PC-3 (cell line): ENCODE measurements at regions not wholly inside any gene's neighbourhood (a gene's known extent, or its start where the extent isn't known, plus 50 kb on each side); places are given as distances from the start of the nearest gene placed in this dataset.

ENCODE experiments used
- ATAC-seq: fragments of 200-7000 bp; cut with Tn5 transposase; 2 replicates; pipeline ENCODE4 v1.9.1; 2020; ENCODE audit warnings: mild to moderate bottlenecking, moderate library complexity
- BruUV-seq: library from RNA; stranded (reverse); fragments of 400-500 nt; replicated peaks from 2 replicates; lab custom pipeline; 2021; lab: Mats Ljungman, UMichigan
- CTCF ChIA-PET: fragments of 300-600 bp; sonication (Branson Sonifier 250); formaldehyde crosslinking; loops from one replicate; lab custom pipeline; 2022; ENCODE audit warnings: antibody characterized with exemption; lab: Charles Lee
- POLR2A ChIA-PET: fragments of 300-600 bp; sonication (Branson Sonifier 250); formaldehyde crosslinking; loops from one replicate; lab custom pipeline; 2022; ENCODE audit warnings: antibody characterized with exemption; ENCODE audit not compliant: unreplicated experiment; lab: Charles Lee
- DNase-seq: peaks from one replicate; pipeline ENCODE4 v3.0.0-alpha.2; 2015
- H2AFZ ChIP-seq: fragments of 300-600 bp; sonication (generic); 2 replicates; pipeline ENCODE4 v1.6.0; 2016; ENCODE audit warnings: antibody characterized with exemption, low read length
- H3F3A ChIP-seq: fragments of 300-600 bp; sonication (generic); one replicate; pipeline ENCODE4 v1.6.0; 2017; ENCODE audit warnings: antibody characterized with exemption, low read length, control low read depth, mild to moderate bottlenecking; ENCODE audit not compliant: unreplicated experiment
- H3K27ac ChIP-seq: fragments of 300-600 bp; sonication (generic); 2 replicates; pipeline ENCODE4 v1.5.1; 2016; ENCODE audit warnings: mild to moderate bottlenecking, low read length
- H3K27me3 ChIP-seq: fragments of 300-600 bp; sonication (generic); 2 replicates; pipeline ENCODE4 v1.6.1; 2016; ENCODE audit warnings: low read length, mixed read lengths
- H3K36me3 ChIP-seq: fragments of 300-600 bp; sonication (generic); 2 replicates; pipeline ENCODE4 v1.6.1; 2016; ENCODE audit warnings: low read depth, mixed run types, low read length, mixed read lengths
- H3K4me1 ChIP-seq: fragments of 300-600 bp; sonication (generic); 2 replicates; pipeline ENCODE4 v1.5.1; 2016; ENCODE audit warnings: low read length; ENCODE audit not compliant: insufficient read depth
- H3K4me2 ChIP-seq: fragments of 300-600 bp; sonication (generic); 2 replicates; pipeline ENCODE4 v1.6.0; 2016; ENCODE audit warnings: low read length
- H3K4me3 ChIP-seq: fragments of 300-600 bp; sonication (generic); 2 replicates; pipeline ENCODE4 v1.5.1; 2016; ENCODE audit warnings: mild to moderate bottlenecking, low read length, mixed read lengths
- H3K79me2 ChIP-seq: fragments of 300-600 bp; sonication (generic); 2 replicates; pipeline ENCODE4 v1.6.1; 2017; ENCODE audit warnings: low read length, mixed read lengths
- H3K9ac ChIP-seq: fragments of 300-600 bp; sonication (generic); 2 replicates; pipeline ENCODE4 v1.6.0; 2016; ENCODE audit warnings: mild to moderate bottlenecking, low read length
- H3K9me2 ChIP-seq: fragments of 300-600 bp; sonication (generic); replicated peaks from 2 replicates; pipeline ENCODE4 v1.6.1; 2016; ENCODE audit warnings: mixed run types, low read length, mixed read lengths
- H3K9me3 ChIP-seq: fragments of 300-600 bp; sonication (generic); 2 replicates; pipeline ENCODE4 v1.6.1; 2016; ENCODE audit warnings: low read length, mixed read lengths
- H4K20me1 ChIP-seq: fragments of 300-600 bp; sonication (generic); 2 replicates; pipeline ENCODE4 v1.6.1; 2016; ENCODE audit warnings: low read length, mixed read lengths
- EZH2 ChIP-seq: fragments of 300-600 bp; sonication (generic); IDR thresholded peaks from one replicate; pipeline ENCODE4 v1.6.1; 2017; ENCODE audit warnings: antibody characterized with exemption, mild to moderate bottlenecking, low read length; ENCODE audit not compliant: unreplicated experiment
- EZH2phosphoT487 ChIP-seq: fragments of 300-600 bp; sonication (generic); IDR thresholded peaks from 2 replicates; pipeline ENCODE4 v1.6.1; 2018; ENCODE audit warnings: mild to moderate bottlenecking, antibody characterized with exemption, low read length, borderline replicate concordance
- intact Hi-C: fragments of 100-400 bp; cut with micrococcal nuclease; formaldehyde crosslinking; loops from 2 replicates; pipeline ENCODE4 v1.9.0; 2023
- TF ChIP-seq, protein P1 (sequence below): fragments of 300-600 bp; sonication (generic); conservative IDR thresholded peaks from 2 replicates; pipeline ENCODE4 v1.5.1; 2017; ENCODE audit warnings: antibody characterized with exemption, low read depth, mild to moderate bottlenecking, low read length

DNA sequence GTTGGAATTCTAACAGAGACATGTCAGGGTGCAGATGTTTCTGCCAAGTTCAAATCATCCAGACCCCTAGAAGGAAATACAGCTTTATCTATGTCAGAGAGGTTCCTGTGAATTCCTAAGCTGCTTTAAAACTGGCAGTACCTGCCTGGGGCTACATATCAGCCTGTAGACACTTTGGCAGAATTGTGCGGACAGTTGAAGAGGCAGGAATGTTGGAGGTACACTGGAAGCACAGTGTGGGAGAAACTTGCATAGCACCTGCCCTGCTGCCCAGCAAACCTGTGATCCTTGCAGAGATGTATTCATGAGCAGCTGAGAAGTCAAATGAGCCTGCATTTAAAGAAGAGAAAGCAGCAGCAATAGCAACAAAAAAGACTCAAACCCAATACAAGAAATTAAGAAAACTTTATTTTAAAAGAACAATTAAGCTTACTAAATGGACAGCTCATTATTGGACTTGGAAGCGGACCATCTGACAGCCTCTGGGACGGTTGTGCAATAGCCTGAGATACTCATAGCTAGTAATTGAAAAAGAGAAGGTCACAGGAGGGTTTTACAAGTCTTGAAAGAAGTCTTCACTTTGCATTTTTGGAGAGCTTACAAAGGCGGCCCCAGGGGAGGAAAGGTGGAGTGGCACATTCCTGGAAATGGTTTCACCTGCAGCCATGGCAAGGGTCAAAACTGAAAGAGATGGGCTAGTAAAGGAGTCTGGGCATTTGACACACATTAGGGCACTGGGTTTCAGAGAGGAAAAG lies 280.9 kb upstream of the FLRT2 start:
- ChIA-PET POLR2A (no interaction called here), CTCF (no interaction called here)
- ATAC-seq (no peak), DNase-seq (peak; percentile 43)
- BruUV-seq = no TSS peak
- H3K27me3 ChIP-seq = no peaks in the 10 kb centered on the region
- no peak overlapping the region for H3K27ac ChIP-seq
- no peak overlapping the region for H3K9ac ChIP-seq
- TF ChIP-seq EZH2phosphoT487 = no peak
- TF ChIP-seq EZH2 = no peak
- TF ChIP-seq, protein P1, sequence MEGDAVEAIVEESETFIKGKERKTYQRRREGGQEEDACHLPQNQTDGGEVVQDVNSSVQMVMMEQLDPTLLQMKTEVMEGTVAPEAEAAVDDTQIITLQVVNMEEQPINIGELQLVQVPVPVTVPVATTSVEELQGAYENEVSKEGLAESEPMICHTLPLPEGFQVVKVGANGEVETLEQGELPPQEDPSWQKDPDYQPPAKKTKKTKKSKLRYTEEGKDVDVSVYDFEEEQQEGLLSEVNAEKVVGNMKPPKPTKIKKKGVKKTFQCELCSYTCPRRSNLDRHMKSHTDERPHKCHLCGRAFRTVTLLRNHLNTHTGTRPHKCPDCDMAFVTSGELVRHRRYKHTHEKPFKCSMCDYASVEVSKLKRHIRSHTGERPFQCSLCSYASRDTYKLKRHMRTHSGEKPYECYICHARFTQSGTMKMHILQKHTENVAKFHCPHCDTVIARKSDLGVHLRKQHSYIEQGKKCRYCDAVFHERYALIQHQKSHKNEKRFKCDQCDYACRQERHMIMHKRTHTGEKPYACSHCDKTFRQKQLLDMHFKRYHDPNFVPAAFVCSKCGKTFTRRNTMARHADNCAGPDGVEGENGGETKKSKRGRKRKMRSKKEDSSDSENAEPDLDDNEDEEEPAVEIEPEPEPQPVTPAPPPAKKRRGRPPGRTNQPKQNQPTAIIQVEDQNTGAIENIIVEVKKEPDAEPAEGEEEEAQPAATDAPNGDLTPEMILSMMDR = no peak
- H3K4me2 ChIP-seq = no peak overlapping the region
- peaks cover 10% of the 10 kb centered on the region; the same call in 1 of the 2 replicates for H3K9me3 ChIP-seq
- no peaks in the 10 kb centered on the region for H3K79me2 ChIP-seq
- H4K20me1 ChIP-seq = no peaks in the 10 kb centered on the region
- H3K9me2 ChIP-seq = no peaks in the 10 kb centered on the region
- no peaks in the 10 kb centered on the region for H3K36me3 ChIP-seq
- H3F3A ChIP-seq = no peaks in the 10 kb centered on the region
- no peak overlapping the region for H3K4me3 ChIP-seq
- intact Hi-C loops = no loop called here
- H3K4me1 ChIP-seq = peaks cover 8% of the 10 kb centered on the region; the same call in 1 of the 2 replicates
- no peak overlapping the region for H2AFZ ChIP-seq

DNA sequence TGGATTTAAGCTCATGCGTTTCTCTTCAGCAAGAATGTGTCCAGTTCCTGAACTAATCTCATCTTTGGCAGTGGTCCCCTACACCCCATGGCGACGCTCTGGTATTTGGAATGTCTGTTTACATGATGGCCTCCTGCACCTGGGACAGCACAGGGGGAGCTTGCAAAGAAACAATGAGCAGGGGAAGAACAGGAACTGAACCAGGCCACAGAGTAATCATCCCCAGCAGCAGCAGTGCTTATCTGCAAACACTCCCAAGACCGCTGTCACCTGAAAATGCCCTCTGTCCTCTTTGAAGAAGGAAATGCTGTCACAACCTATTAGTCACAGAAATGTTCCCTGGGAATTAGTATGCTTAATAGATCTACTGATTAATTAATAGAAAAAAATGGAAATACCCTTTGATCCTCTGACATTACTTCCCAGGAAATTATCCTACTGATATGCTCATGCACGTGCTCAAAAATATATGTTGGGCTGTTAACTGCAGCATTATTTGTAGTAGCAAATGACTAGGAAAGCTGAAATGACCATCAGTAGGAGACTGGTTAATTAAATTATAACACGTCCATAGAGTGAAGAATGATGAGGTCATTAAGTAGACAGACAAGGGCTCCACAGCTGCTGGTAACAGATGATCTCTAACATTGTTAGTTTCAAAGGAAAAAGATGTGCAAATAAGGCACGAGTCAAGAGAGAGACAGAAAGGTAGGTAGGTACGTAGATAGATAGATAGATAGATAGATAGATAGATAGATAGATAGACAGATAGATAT lies 279.3 kb upstream of the FLRT2 start:
- H3K27ac ChIP-seq = no peak overlapping the region
- H3K79me2 ChIP-seq = no peaks in the 10 kb centered on the region
- no peaks in the 10 kb centered on the region for H3K36me3 ChIP-seq
- H3F3A ChIP-seq = no peaks in the 10 kb centered on the region
- H3K9ac ChIP-seq = no peak overlapping the region
- H3K9me2 ChIP-seq = no peaks in the 10 kb centered on the region
- TF ChIP-seq, protein P1 = no peak
- TF ChIP-seq EZH2phosphoT487 (no peak), EZH2 (no peak)
- POLR2A ChIA-PET = no interaction called here
- no peak overlapping the region for H3K4me2 ChIP-seq
- intact Hi-C loops = no loop called here
- no peak overlapping the region for H2AFZ ChIP-seq
- H3K4me3 ChIP-seq = no peak overlapping the region
- BruUV-seq = no TSS peak
- H4K20me1 ChIP-seq = no peaks in the 10 kb centered on the region
- H3K4me1 ChIP-seq = peaks cover 8% of the 10 kb centered on the region; the same call in 1 of the 2 replicates
- no peaks in the 10 kb centered on the region for H3K27me3 ChIP-seq
- 0 out of 2 replicates have a peak, but pooled peaks cover 10% of the 10 kb centered on the region for H3K9me3 ChIP-seq
- CTCF ChIA-PET = no interaction called here
- ATAC-seq (no peak), DNase-seq (no peak)
